ENCODE measurements at regions not wholly inside any gene's neighbourhood (a gene's known extent, or its start where the extent isn't known, plus 50 kb on each side); places are given as distances from the start of the nearest gene placed in this dataset.

GRCh38 chr3:101940521-101941317 is 91.4 kb downstream of the NFKBIZ start:
- no peak overlapping the region for H3K4me3 ChIP-seq (ENCODE audit: low read depth, low read length)
- no peak overlapping the region for H3K27ac ChIP-seq
- no peak for DNase-seq

GRCh38 chr3:101941318-101942040 is 92.2 kb downstream of the NFKBIZ start:
- no peak for TF ChIP-seq CTCF (IDR thresholded peaks at IDR 0.05; ENCODE audit: low read depth, low read length)
- H3K4me3 ChIP-seq (ENCODE audit: low read depth, low read length) = no peak overlapping the region
- H3K27ac ChIP-seq = no peak overlapping the region
- no peaks in the 10 kb centered on the region for H3K27me3 ChIP-seq (ENCODE audit: insufficient read depth, low read depth, severe bottlenecking)
- H3K36me3 ChIP-seq = no peaks in the 10 kb centered on the region
- H3K9me3 ChIP-seq (ENCODE audit: severe bottlenecking) = no peaks in the 10 kb centered on the region
- no peak for DNase-seq

More at GRCh38 chr3:101940521-101941317, 91.4 kb downstream of the NFKBIZ start:
- Histone ChIP-seq H3K9me3 (ENCODE audit: severe bottlenecking) (no peaks in the 10 kb centered on the region), H3K27me3 (ENCODE audit: insufficient read depth, low read depth, severe bottlenecking) (no peaks in the 10 kb centered on the region), H3K36me3 (no peaks in the 10 kb centered on the region)
- no peak for TF ChIP-seq CTCF (IDR thresholded peaks at IDR 0.05; ENCODE audit: low read depth, low read length)

- Histone ChIP-seq H3K27me3 (ENCODE audit: insufficient read depth, low read depth, severe bottlenecking) (no peaks in the 10 kb centered on the region), H3K9me3 (ENCODE audit: severe bottlenecking) (no peaks in the 10 kb centered on the region), H3K4me3 (ENCODE audit: low read depth, low read length) (no peak overlapping the region), H3K27ac (no peak overlapping the region), H3K36me3 (no peaks in the 10 kb centered on the region)
- DNase-seq = no peak
- no peak for TF ChIP-seq CTCF (IDR thresholded peaks at IDR 0.05; ENCODE audit: low read depth, low read length)
Observed at GRCh38 chr3:101942356-101942755, 93.0 kb downstream of the NFKBIZ start.

GRCh38 chr3:101943029-101943428 is 93.7 kb downstream of the NFKBIZ start:
- Histone ChIP-seq H3K4me3 (ENCODE audit: low read depth, low read length) (no peak overlapping the region), H3K27me3 (ENCODE audit: insufficient read depth, low read depth, severe bottlenecking) (no peaks in the 10 kb centered on the region), H3K36me3 (no peaks in the 10 kb centered on the region), H3K27ac (no peak overlapping the region), H3K9me3 (ENCODE audit: severe bottlenecking) (no peaks in the 10 kb centered on the region)
- no peak for TF ChIP-seq CTCF (IDR thresholded peaks at IDR 0.05; ENCODE audit: low read depth, low read length)
- DNase-seq = no peak

GRCh38 chr3:101944308-101944707 is 95.0 kb downstream of the NFKBIZ start:
- Histone ChIP-seq H3K9me3 (ENCODE audit: severe bottlenecking) (no peaks in the 10 kb centered on the region), H3K27me3 (ENCODE audit: insufficient read depth, low read depth, severe bottlenecking) (no peaks in the 10 kb centered on the region), H3K36me3 (no peaks in the 10 kb centered on the region), H3K27ac (no peak overlapping the region), H3K4me3 (ENCODE audit: low read depth, low read length) (no peak overlapping the region)
- DNase-seq = no peak
- no peak for TF ChIP-seq CTCF (IDR thresholded peaks at IDR 0.05; ENCODE audit: low read depth, low read length)
